ENCODE measurements at regions not wholly inside any gene's neighbourhood (a gene's known extent, or its start where the extent isn't known, plus 50 kb on each side); places are given as distances from the start of the nearest gene placed in this dataset.

GRCh38 chr5:105640328-105640727 is 2030.4 kb downstream of the EFNA5 start:
- H3K36me3 ChIP-seq (ENCODE audit: insufficient read depth, low read length, poor library complexity, severe bottlenecking) = no peaks in the 10 kb centered on the region
- CTCF ChIA-PET = no interaction called here
- H3K9me3 ChIP-seq (ENCODE audit: low read depth, low read length, poor library complexity, severe bottlenecking) = peaks cover 3% of the 10 kb centered on the region
- H3K4me1 ChIP-seq (ENCODE audit: insufficient read depth, low read length, poor library complexity, severe bottlenecking) = no peaks in the 10 kb centered on the region
- BruUV-seq (replicated peaks) = no TSS peak
- POLR2A ChIA-PET (ENCODE audit: low non-redundant PET) = no interaction called here
- no peaks in the 10 kb centered on the region for H3K27me3 ChIP-seq (replicated peaks; ENCODE audit: insufficient read depth, low read depth, low read length, poor library complexity)
- intact Hi-C loops (cut with micrococcal nuclease; ENCODE audit: unreplicated experiment) = no loop called here
- H3K27ac ChIP-seq (ENCODE audit: low read depth, low read length, poor library complexity, severe bottlenecking) = no peak overlapping the region
- DNase-seq (ENCODE audit: low spot score) = no peak
- TF ChIP-seq CTCF (conservative IDR thresholded peaks at IDR 0.05; ENCODE audit: low read depth, low read length) (no peak), EZH2 (IDR thresholded peaks at IDR 0.05; ENCODE audit: borderline replicate concordance, low read depth, low read length, poor library complexity, severe bottlenecking) (no peak)
- no peak overlapping the region for H3K4me3 ChIP-seq (ENCODE audit: low read depth, low read length, poor library complexity, severe bottlenecking)

- no peak overlapping the region for H3K4me3 ChIP-seq (ENCODE audit: low read depth, low read length, poor library complexity, severe bottlenecking)
- H3K27me3 ChIP-seq (replicated peaks; ENCODE audit: insufficient read depth, low read depth, low read length, poor library complexity) = no peaks in the 10 kb centered on the region
- H3K4me1 ChIP-seq (ENCODE audit: insufficient read depth, low read length, poor library complexity, severe bottlenecking) = no peaks in the 10 kb centered on the region
- ChIA-PET CTCF (no interaction called here), POLR2A (ENCODE audit: low non-redundant PET) (interaction anchor here (0.7 kb wide), 1 partner anchor 467 kb away, joined by 3 read pairs; no protein-coding TSS in a partner anchor)
- TF ChIP-seq CTCF (conservative IDR thresholded peaks at IDR 0.05; ENCODE audit: low read depth, low read length) (no peak), EZH2 (IDR thresholded peaks at IDR 0.05; ENCODE audit: borderline replicate concordance, low read depth, low read length, poor library complexity, severe bottlenecking) (no peak)
- H3K27ac ChIP-seq (ENCODE audit: low read depth, low read length, poor library complexity, severe bottlenecking) = no peak overlapping the region
- DNase-seq (ENCODE audit: low spot score) = no peak
- peaks cover 3% of the 10 kb centered on the region for H3K9me3 ChIP-seq (ENCODE audit: low read depth, low read length, poor library complexity, severe bottlenecking)
- no TSS peak for BruUV-seq (replicated peaks)
- intact Hi-C loops (cut with micrococcal nuclease; ENCODE audit: unreplicated experiment) = no loop called here
- H3K36me3 ChIP-seq (ENCODE audit: insufficient read depth, low read length, poor library complexity, severe bottlenecking) = no peaks in the 10 kb centered on the region
Measured at GRCh38 chr5:105639511-105639910, 2031.2 kb downstream of the EFNA5 start.

- no peaks in the 10 kb centered on the region for H3K27me3 ChIP-seq (replicated peaks; ENCODE audit: insufficient read depth, low read depth, low read length, poor library complexity)
- no peak overlapping the region for H3K4me3 ChIP-seq (ENCODE audit: low read depth, low read length, poor library complexity, severe bottlenecking)
- H3K9me3 ChIP-seq (ENCODE audit: low read depth, low read length, poor library complexity, severe bottlenecking) = peaks cover 3% of the 10 kb centered on the region
- BruUV-seq (replicated peaks) = no TSS peak
- POLR2A ChIA-PET (ENCODE audit: low non-redundant PET) = interaction anchor here (0.7 kb wide), 1 partner anchor 467 kb away, joined by 3 read pairs; no protein-coding TSS in a partner anchor
- no peak overlapping the region for H3K27ac ChIP-seq (ENCODE audit: low read depth, low read length, poor library complexity, severe bottlenecking)
- intact Hi-C loops (cut with micrococcal nuclease; ENCODE audit: unreplicated experiment) = no loop called here
- CTCF ChIA-PET = no interaction called here
- no peaks in the 10 kb centered on the region for H3K4me1 ChIP-seq (ENCODE audit: insufficient read depth, low read length, poor library complexity, severe bottlenecking)
- TF ChIP-seq EZH2 (IDR thresholded peaks at IDR 0.05; ENCODE audit: borderline replicate concordance, low read depth, low read length, poor library complexity, severe bottlenecking) = no peak
- no peak for DNase-seq (ENCODE audit: low spot score)
- no peaks in the 10 kb centered on the region for H3K36me3 ChIP-seq (ENCODE audit: insufficient read depth, low read length, poor library complexity, severe bottlenecking)
Measured at GRCh38 chr5:105639068-105639467, 2031.7 kb downstream of the EFNA5 start.

GRCh38 chr5:105638437-105638836 is 2032.3 kb downstream of the EFNA5 start:
- Histone ChIP-seq H3K36me3 (ENCODE audit: insufficient read depth, low read length, poor library complexity, severe bottlenecking) (no peaks in the 10 kb centered on the region), H3K9me3 (ENCODE audit: low read depth, low read length, poor library complexity, severe bottlenecking) (peaks cover 3% of the 10 kb centered on the region), H3K4me1 (ENCODE audit: insufficient read depth, low read length, poor library complexity, severe bottlenecking) (no peaks in the 10 kb centered on the region), H3K4me3 (ENCODE audit: low read depth, low read length, poor library complexity, severe bottlenecking) (no peak overlapping the region), H3K27me3 (replicated peaks; ENCODE audit: insufficient read depth, low read depth, low read length, poor library complexity) (no peaks in the 10 kb centered on the region), H3K27ac (ENCODE audit: low read depth, low read length, poor library complexity, severe bottlenecking) (no peak overlapping the region)
- intact Hi-C loops (cut with micrococcal nuclease; ENCODE audit: unreplicated experiment) = no loop called here
- DNase-seq (ENCODE audit: low spot score) = no peak
- TF ChIP-seq CTCF (conservative IDR thresholded peaks at IDR 0.05; ENCODE audit: low read depth, low read length) (no peak), EZH2 (IDR thresholded peaks at IDR 0.05; ENCODE audit: borderline replicate concordance, low read depth, low read length, poor library complexity, severe bottlenecking) (no peak)
- ChIA-PET CTCF (no interaction called here), POLR2A (ENCODE audit: low non-redundant PET) (no interaction called here)
- BruUV-seq (replicated peaks) = no TSS peak

All from A673 (cell line).